Stimulated activated CD4-positive, alpha-beta T cell treated with anti-CD3 and anti-CD28 coated beads, Interleukin-4, amount 100 ng/mL, for 24 hours (primary cell): ENCODE measurements at regions not wholly inside any gene's neighbourhood (a gene's known extent, or its start where the extent isn't known, plus 50 kb on each side); places are given as distances from the start of the nearest gene placed in this dataset.
"Not testable (repeated sequence)": the region's sequence is repeated elsewhere in the genome, so short reads cannot be mapped to it uniquely, and the experiment has no call there.

Experiments
- DNase-seq: peaks from one replicate; pipeline ENCODE4 v3.0.0-alpha.2; 2020

DNA sequence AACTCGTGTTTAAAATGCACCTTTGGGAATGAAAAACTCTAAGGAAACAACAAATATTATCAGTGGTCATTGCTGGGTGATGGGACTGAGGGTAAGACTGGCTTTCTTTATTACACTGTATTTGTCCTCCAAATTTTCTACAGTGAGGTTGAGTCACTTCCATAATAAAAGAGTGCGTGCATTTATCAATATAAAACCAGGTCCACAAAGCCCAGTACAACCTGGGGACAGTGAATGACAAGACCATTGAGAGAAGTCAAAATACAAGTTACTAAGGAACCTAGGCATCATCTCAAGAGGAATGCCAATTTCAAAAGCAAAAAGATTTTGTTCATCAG, 76.4 kb downstream of the MAGED4 start:
- no peak for DNase-seq

GRCh38 chrX:52261463-52262194, 76.9 kb downstream of the MAGED4 start:
- DNase-seq, result peak; percentile 89

DNA sequence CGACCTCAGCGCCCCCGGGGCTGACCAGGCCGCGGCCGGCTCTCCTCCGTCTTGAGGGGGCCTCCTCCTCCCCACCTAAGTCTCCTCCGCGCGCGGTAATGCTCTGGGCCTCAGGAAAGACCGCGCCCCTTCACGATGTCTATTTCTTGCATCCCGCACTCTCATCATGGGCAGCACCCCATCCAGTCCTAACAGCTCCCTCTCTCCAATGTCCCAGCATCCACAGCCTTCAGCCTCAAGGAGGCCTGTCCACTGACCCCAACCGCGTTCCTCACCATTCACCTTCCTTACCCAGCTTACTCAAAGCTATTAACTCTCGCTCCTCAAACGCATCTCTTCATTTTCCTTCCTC, 77.5 kb downstream of the MAGED4 start:
- DNase-seq, result no peak

- no peak for DNase-seq
These were observed 78.7 kb downstream of the MAGED4 start for GRCh38 chrX:52263417-52263816.

DNA sequence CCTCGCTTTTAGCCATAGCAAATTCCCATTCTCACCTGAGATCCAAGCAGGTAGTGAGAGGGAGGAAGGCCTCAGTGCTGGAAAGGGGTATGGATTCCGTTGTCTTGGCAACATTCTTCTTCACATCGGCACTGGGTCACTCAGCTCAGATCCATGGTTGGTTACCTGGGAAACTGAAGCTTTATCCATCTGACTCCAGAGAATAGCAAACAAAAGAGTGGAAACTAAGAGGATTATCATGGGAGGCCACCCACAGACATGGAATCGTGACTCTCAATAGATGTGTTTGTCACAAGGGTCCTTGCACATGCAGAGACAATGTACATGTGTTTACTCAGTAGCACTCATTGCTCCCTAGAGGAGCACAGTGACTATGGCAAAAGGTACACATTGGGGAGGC, 81.0 kb downstream of the MAGED4 start:
- DNase-seq, result no peak

GRCh38 chrX:52268502-52268901, 83.8 kb downstream of the MAGED4 start:
- DNase-seq, result not testable (repeated sequence)

- DNase-seq, result no peak
These were observed 85.9 kb downstream of the MAGED4 start for GRCh38 chrX:52270453-52271116.

- DNase-seq, result peak; percentile 4
These were observed 86.5 kb downstream of the MAGED4 start for GRCh38 chrX:52271206-52271605.

GRCh38 chrX:52277666-52278065, 91.2 kb upstream of the XAGE2 start:
- DNase-seq, result no peak

- DNase-seq, result no peak
These were observed 88.0 kb upstream of the XAGE2 start for GRCh38 chrX:52280812-52281211.

DNA sequence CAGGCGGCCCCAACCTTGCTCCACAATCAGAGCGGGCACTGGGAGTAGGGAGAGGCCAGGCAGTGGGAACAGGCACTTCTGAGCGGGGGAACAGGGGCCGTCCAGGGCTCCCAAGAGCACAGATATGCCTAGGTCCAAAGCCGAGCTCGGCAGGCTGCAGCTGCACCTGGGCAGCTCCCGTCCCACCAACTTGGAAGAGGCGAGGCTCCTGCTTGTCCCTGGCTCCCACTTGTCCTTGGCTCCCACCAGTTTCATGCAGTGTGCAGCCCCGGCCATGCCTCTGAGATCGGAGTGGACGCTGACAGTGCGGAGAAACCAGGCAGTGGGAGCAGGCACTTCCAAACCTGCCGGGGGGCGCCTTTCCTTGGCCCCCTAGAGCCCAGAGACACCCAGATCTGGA, 84.0 kb upstream of the XAGE2 start:
- DNase-seq, result no peak

- DNase-seq, result not testable (repeated sequence)
These were observed 69.9 kb upstream of the XAGE2 start for GRCh38 chrX:52298968-52299367.

DNA sequence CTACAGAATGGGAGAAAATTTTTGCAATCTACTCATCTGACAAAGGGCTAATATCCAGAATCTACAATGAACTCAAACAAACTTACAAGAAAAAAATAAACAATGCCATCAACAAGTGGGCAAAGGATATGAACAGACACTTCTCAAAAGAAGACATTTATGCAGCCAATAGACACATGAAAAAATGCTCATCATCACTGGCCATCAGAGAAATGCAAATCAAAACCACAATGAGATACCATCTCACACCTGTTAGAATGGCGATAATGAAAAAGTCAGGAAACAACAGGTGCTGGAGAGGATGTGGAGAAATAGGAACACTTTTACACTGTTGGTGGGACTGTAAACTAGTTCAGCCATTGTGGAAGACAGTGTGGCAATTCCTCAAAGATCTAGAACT, 60.3 kb upstream of the XAGE2 start:
- DNase-seq, result not testable (repeated sequence)
